H1 (cell line): ENCODE measurements at regions not wholly inside any gene's neighbourhood (a gene's known extent, or its start where the extent isn't known, plus 50 kb on each side); places are given as distances from the start of the nearest gene placed in this dataset.

Experiments used
- CTCF ChIA-PET: fragments of 300-600 bp; sonication (Branson Sonifier 250); formaldehyde crosslinking; loops from one replicate; lab custom pipeline; 2021; ENCODE audit not compliant: partially characterized antibody; lab: Charles Lee
- POLR2A ChIA-PET: fragments of 300-600 bp; sonication (Branson Sonifier 250); formaldehyde crosslinking; loops from one replicate; lab custom pipeline; 2021; ENCODE audit warnings: inconsistent platforms; ENCODE audit not compliant: partially characterized antibody; lab: Charles Lee
- DNase-seq, 2 experiments: peaks; one replicate each; pipeline versions ENCODE4 v3.0.0 to v3.0.0-alpha.2; 2010 to 2022; ENCODE audit warnings: low spot score in 2 of 2, low read depth in 1 of 2, mixed read lengths in 1 of 2
- FAIRE-seq: peaks from 2 replicates; lab custom pipeline; 2011; peaks lifted over from hg19 to GRCh38; lab: Jason Lieb, UNC
- H2AFZ ChIP-seq: 2 replicates; pipeline ENCODE4 v1.8.1; 2012; ENCODE audit warnings: low read length, inconsistent platforms
- H2AK5ac ChIP-seq: 2 replicates; pipeline ENCODE4 v1.6.1; 2013; ENCODE audit warnings: low read depth, low read length
- H2BK120ac ChIP-seq: replicated peaks from 2 replicates; pipeline ENCODE3; 2013; ENCODE audit warnings: low read depth, low read length, inconsistent platforms
- H2BK12ac ChIP-seq: 2 replicates; pipeline ENCODE4 v1.6.1; 2013; ENCODE audit warnings: low read depth, low read length
- H2BK15ac ChIP-seq: 2 replicates; pipeline ENCODE4 v1.6.1; 2013; ENCODE audit warnings: low read length
- H2BK20ac ChIP-seq: 2 replicates; pipeline ENCODE4 v1.6.1; 2013; ENCODE audit warnings: low read length
- H2BK5ac ChIP-seq: 2 replicates; pipeline ENCODE4 v1.6.1; 2013; ENCODE audit warnings: low read depth, low read length
- H3K14ac ChIP-seq: 2 replicates; pipeline ENCODE4 v1.6.1; 2013; ENCODE audit warnings: inconsistent platforms; ENCODE audit not compliant: insufficient read length
- H3K18ac ChIP-seq: 2 replicates; pipeline ENCODE4 v1.6.1; 2013; ENCODE audit warnings: low read length; ENCODE audit errors: extremely low read depth
- H3K23ac ChIP-seq: 2 replicates; pipeline ENCODE4 v1.6.1; 2013; ENCODE audit warnings: inconsistent platforms; ENCODE audit not compliant: insufficient read length
- H3K23me2 ChIP-seq: 2 replicates; pipeline ENCODE4 v1.6.1; 2013; ENCODE audit warnings: low read depth, low read length
- H3K27ac ChIP-seq: 2 replicates; pipeline ENCODE4 v1.6.1; 2011; ENCODE audit warnings: low read depth, low read length, inconsistent platforms
- H3K27me3 ChIP-seq, 4 experiments: replicated peaks in 1 of 4; 1 replicate in 1 of 4; 2 replicates in 3 of 4; pipeline versions ENCODE4 v1.6.1 to v1.8.1; 2011 to 2013; ENCODE audit warnings: low read length in 3 of 4, mild to moderate bottlenecking in 3 of 4, inconsistent platforms in 2 of 4, mixed read lengths in 2 of 4, moderate library complexity in 1 of 4; ENCODE audit not compliant: control insufficient read depth in 3 of 4, insufficient read depth in 3 of 4; ENCODE audit errors: extremely low read depth in 1 of 4
- H3K36me3 ChIP-seq, 4 experiments: 2 replicates each; pipeline versions ENCODE4 v1.6.1 to v1.8.1; 2011 to 2013; ENCODE audit warnings: mild to moderate bottlenecking in 4 of 4, low read length in 3 of 4, moderate library complexity in 2 of 4, control low read depth in 1 of 4, inconsistent platforms in 1 of 4; ENCODE audit not compliant: insufficient read depth in 4 of 4, control insufficient read depth in 2 of 4
- H3K4ac ChIP-seq: replicated peaks from 2 replicates; pipeline ENCODE3; 2013; ENCODE audit warnings: low read length, low read depth, mixed read lengths, inconsistent platforms; ENCODE audit not compliant: insufficient read length
- H3K4me1 ChIP-seq, 4 experiments: replicated peaks in 1 of 4; 1 replicate in 1 of 4; 2 replicates in 3 of 4; pipeline versions ENCODE4 v1.6.1 to v1.8.1; 2011 to 2013; ENCODE audit warnings: low read length in 3 of 4, inconsistent platforms in 2 of 4, mixed read lengths in 1 of 4; ENCODE audit not compliant: insufficient read depth in 4 of 4, control insufficient read depth in 3 of 4
- H3K4me2 ChIP-seq, 2 experiments: 2 replicates each; pipeline versions ENCODE4 v1.6.1 to v1.8.1; 2011 to 2013; ENCODE audit warnings: low read depth in 2 of 2, low read length in 2 of 2, control low read depth in 1 of 2, inconsistent platforms in 1 of 2, mild to moderate bottlenecking in 1 of 2; ENCODE audit not compliant: insufficient read depth in 1 of 2
- H3K4me3 ChIP-seq, 4 experiments: fragments of 200-600, 300-600 bp in 1 of 4; sonication (generic), shearing (Covaris generic), sonication (Bioruptor Twin) in 1 of 4; 2 replicates each; pipeline versions ENCODE4 v1.5.1 to v1.8.1; 2011 to 2016; ENCODE audit warnings: low read length in 4 of 4, low read depth in 3 of 4, control low read depth in 2 of 4, inconsistent platforms in 2 of 4, mild to moderate bottlenecking in 2 of 4, mixed read lengths in 1 of 4, moderate library complexity in 1 of 4; ENCODE audit not compliant: insufficient read depth in 2 of 4; ENCODE audit errors: extremely low read depth in 1 of 4
- H3K56ac ChIP-seq: replicated peaks from 2 replicates; pipeline ENCODE3; 2013; ENCODE audit warnings: low read depth, mild to moderate bottlenecking, mixed read lengths, low read length, inconsistent platforms; ENCODE audit not compliant: insufficient read length
- H3K79me1 ChIP-seq: 2 replicates; pipeline ENCODE4 v1.6.1; 2013; ENCODE audit warnings: low read depth, low read length, control low read depth
- H3K79me2 ChIP-seq, 2 experiments: 2 replicates each; pipeline versions ENCODE4 v1.6.1 to v1.8.1; 2012 to 2013; ENCODE audit warnings: low read length in 2 of 2, mild to moderate bottlenecking in 2 of 2, inconsistent platforms in 1 of 2; ENCODE audit not compliant: insufficient read depth in 2 of 2, control insufficient read depth in 1 of 2
- H3K9ac ChIP-seq, 4 experiments: replicated peaks in 1 of 4; 1 replicate in 1 of 4; 2 replicates in 3 of 4; pipeline versions ENCODE4 v1.6.1 to v1.8.1; 2011 to 2013; ENCODE audit warnings: low read depth in 3 of 4, low read length in 3 of 4, control low read depth in 2 of 4, mild to moderate bottlenecking in 2 of 4, moderate library complexity in 2 of 4, inconsistent platforms in 1 of 4; ENCODE audit errors: extremely low read depth in 1 of 4
- H3K9me3 ChIP-seq, 2 experiments: 2 replicates each; pipeline versions ENCODE4 v1.6.1 to v1.8.1; 2012 to 2013; ENCODE audit warnings: mild to moderate bottlenecking in 2 of 2, moderate library complexity in 2 of 2, control low read depth in 1 of 2, inconsistent platforms in 1 of 2, low read depth in 1 of 2, low read length in 1 of 2, mixed read lengths in 1 of 2; ENCODE audit not compliant: insufficient read depth in 2 of 2
- H4K20me1 ChIP-seq, 2 experiments: replicated peaks in 1 of 2; 2 replicates each; pipeline versions ENCODE3 to v1.8.1; 2011 to 2013; ENCODE audit warnings: inconsistent platforms in 2 of 2, low read length in 2 of 2, mild to moderate bottlenecking in 1 of 2; ENCODE audit not compliant: insufficient read depth in 2 of 2, control insufficient read depth in 1 of 2
- H4K5ac ChIP-seq: 2 replicates; pipeline ENCODE4 v1.6.1; 2013; ENCODE audit warnings: low read length, low read depth, mixed read lengths, inconsistent platforms; ENCODE audit not compliant: insufficient read length
- H4K8ac ChIP-seq: 2 replicates; pipeline ENCODE4 v1.8.0; 2013; ENCODE audit warnings: mild to moderate bottlenecking, moderate library complexity, low read length, inconsistent platforms; ENCODE audit not compliant: insufficient read depth; ENCODE audit errors: extremely low read depth
- H4K91ac ChIP-seq: replicated peaks from 2 replicates; pipeline ENCODE3; 2013; ENCODE audit warnings: low read length, mixed read lengths, inconsistent platforms; ENCODE audit not compliant: insufficient read length
- CBX8 ChIP-seq: fragments of 300-800, 300-1000 bp; sonication (generic); IDR thresholded peaks from 2 replicates; pipeline ENCODE4 v1.7.1; 2016; ENCODE audit warnings: low read depth, low read length, borderline replicate concordance
- RBBP5 ChIP-seq: IDR thresholded peaks from 2 replicates; pipeline ENCODE4 v1.7.1; 2012; ENCODE audit warnings: low read depth, mild to moderate bottlenecking, inconsistent platforms, low read length, moderate library complexity, borderline replicate concordance
- RNF2 ChIP-seq: fragments of 200-900, 300-1000 bp; sonication (generic); IDR thresholded peaks from 2 replicates; pipeline ENCODE4 v1.7.1; 2016; ENCODE audit warnings: borderline replicate concordance, low read depth, mild to moderate bottlenecking, antibody characterized with exemption, low read length; ENCODE audit not compliant: poor library complexity, severe bottlenecking; ENCODE audit errors: missing control alignments
- YY1 ChIP-seq: IDR thresholded peaks from 2 replicates; pipeline ENCODE4 v1.6.1; 2011; ENCODE audit warnings: low read depth, mild to moderate bottlenecking, low read length

DNA sequence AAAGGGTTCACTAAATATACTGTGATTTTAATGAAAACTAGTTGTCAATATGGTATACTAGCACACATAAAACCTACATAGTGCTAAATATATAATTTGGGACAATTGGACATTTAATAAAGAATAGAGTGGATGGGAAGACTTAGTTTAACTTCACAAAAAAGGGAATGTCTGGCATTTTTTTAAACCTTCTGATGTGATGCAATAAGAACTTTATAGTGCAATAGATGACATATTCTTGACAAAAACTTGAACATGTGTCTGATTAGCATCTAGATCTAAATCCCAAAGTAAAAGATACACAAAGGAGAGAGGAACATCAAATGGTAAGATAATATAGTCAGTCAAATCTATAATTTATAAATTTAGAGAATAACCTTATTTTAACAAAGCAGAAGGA is 488.3 kb upstream of the SYT1 start:
- Histone ChIP-seq H2AFZ (no peak overlapping the region), H2BK5ac (no peak overlapping the region), H3K23ac (no peak overlapping the region), H3K27ac (no peak overlapping the region), H3K27me3 (no peaks in the 10 kb centered on the region), H3K79me1 (no peaks in the 10 kb centered on the region), H3K18ac (no peak overlapping the region), H3K14ac (no peak overlapping the region), H3K79me2 (no peaks in the 10 kb centered on the region), H3K4ac (no peak overlapping the region), H4K91ac (no peak overlapping the region), H4K5ac (no peak overlapping the region), H3K23me2 (no peaks in the 10 kb centered on the region), H2BK120ac (no peak overlapping the region), H2BK15ac (no peak overlapping the region), H3K4me1 (peaks cover 0 to 14% (median 2%) of the 10 kb centered on the region in 4 experiments; a peak in 4 of 7 replicates), H2AK5ac (no peak overlapping the region), H4K8ac (no peak overlapping the region), H3K9me3 (peaks cover 10 to 16% of the 10 kb centered on the region in 2 experiments), H4K20me1 (no peaks in the 10 kb centered on the region), H3K9ac (no peak overlapping the region), H3K4me2 (no peak overlapping the region), H3K56ac (no peak overlapping the region), H3K36me3 (peaks cover 0 to 5% (median 0%) of the 10 kb centered on the region in 4 experiments; a peak in 2 of 8 replicates), H2BK20ac (no peak overlapping the region), H2BK12ac (no peak overlapping the region), H3K4me3 (no peak overlapping the region)
- POLR2A ChIA-PET, result no interaction called here
- TF ChIP-seq YY1, result no peak
- no peak for TF ChIP-seq RBBP5
- no peak for TF ChIP-seq CBX8
- TF ChIP-seq RNF2, result no peak
- CTCF ChIA-PET, result no interaction called here
- DNase-seq, result no peak
- no peak for FAIRE-seq
